ENCODE measurements at regions not wholly inside any gene's neighbourhood (a gene's known extent, or its start where the extent isn't known, plus 50 kb on each side); places are given as distances from the start of the nearest gene placed in this dataset.

DNA sequence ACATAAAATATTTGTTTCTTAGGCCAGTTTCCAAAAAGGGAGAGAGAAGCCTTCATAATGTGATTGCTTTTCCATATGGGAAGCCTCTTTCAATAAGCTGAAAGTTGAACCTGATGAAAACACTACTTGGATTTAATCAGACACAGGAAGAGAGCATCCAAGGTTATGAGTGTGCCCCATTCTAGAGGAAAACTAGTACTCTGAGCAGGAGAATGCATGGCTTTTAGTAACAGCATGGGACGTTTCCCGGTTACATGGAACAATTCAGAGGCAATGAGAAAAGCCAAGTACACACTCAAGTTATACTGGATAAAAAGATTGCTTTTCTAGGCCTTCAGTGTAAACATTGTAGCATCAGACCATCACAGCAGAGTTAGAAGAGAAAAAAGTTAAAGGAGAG is 315.8 kb downstream of the ZNF516 start:
- TF ChIP-seq, protein P1, sequence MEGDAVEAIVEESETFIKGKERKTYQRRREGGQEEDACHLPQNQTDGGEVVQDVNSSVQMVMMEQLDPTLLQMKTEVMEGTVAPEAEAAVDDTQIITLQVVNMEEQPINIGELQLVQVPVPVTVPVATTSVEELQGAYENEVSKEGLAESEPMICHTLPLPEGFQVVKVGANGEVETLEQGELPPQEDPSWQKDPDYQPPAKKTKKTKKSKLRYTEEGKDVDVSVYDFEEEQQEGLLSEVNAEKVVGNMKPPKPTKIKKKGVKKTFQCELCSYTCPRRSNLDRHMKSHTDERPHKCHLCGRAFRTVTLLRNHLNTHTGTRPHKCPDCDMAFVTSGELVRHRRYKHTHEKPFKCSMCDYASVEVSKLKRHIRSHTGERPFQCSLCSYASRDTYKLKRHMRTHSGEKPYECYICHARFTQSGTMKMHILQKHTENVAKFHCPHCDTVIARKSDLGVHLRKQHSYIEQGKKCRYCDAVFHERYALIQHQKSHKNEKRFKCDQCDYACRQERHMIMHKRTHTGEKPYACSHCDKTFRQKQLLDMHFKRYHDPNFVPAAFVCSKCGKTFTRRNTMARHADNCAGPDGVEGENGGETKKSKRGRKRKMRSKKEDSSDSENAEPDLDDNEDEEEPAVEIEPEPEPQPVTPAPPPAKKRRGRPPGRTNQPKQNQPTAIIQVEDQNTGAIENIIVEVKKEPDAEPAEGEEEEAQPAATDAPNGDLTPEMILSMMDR (IDR thresholded peaks at IDR 0.05), result no peak
- TF ChIP-seq POLR2A (IDR thresholded peaks at IDR 0.05), result no peak
